NCI-H2081 treated with DMSO at 0.1 percent for 48 hours (cell line): ENCODE measurements at regions not wholly inside any gene's neighbourhood (a gene's known extent, or its start where the extent isn't known, plus 50 kb on each side); places are given as distances from the start of the nearest gene placed in this dataset.

Experiments
- DNase-seq: peaks from one replicate; lab custom pipeline; 2025; lab: John Stamatoyannopoulos, UW

DNA sequence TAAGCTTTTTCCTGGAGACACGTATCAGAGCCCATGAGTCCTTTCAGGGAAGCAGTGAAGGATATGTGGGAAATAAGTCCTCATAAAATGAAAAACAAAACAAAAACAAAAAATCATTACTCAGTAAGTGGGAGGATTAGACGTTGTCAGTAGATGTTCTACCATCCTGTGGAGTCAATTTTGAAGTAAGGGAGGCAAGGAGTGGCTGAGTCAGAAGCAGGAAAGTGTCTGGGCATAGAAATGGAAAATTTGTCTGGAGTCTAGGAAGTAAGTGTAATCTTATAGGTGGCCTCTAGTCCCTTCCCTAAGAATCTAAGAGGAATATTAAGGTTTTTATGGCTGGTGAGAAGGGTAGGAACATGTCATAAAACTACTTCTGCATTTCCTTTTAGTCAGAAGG lies 339.8 kb upstream of the SEMA6D start:
- DNase-seq: no peak

DNA sequence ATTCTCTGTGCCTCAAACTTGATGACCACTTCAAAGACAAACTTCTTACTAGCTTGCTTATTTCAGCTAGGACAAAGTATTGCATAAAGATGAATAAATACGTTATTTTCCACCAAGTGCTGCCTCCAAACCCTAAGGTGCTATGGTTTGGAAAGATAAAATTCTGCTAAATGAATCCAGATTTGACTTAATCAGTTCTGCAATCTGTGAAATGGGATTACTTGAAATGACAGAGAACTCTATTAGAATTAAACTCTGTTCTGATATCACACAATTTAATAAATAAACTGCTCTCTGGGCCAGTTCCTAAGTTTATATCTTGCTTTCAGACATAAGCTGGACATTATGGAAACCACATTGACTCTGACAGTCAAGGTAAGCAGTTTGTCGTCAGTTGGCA lies 338.8 kb upstream of the SEMA6D start:
- DNase-seq: no peak

- no peak for DNase-seq
Measured at GRCh38 chr15:47383102-47383501, 334.2 kb upstream of the SEMA6D start.

DNA sequence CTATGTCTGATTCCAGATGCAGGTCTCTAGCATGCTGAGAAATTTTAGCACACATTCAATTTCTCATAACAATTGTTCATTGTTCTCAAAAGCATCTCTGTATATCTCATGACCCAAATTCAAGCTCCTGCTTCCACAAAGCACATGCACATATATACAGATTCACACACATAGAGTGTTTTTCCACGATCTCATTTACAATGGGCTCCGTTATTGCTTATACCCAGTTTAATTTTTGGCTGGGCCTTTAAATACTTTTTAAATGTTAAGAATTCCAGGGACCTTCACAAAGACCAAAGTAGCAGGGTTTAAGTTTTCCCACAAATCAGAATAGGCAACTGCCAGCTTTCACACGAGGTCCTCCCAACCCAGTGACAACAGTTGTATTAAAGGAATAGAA lies 333.5 kb upstream of the SEMA6D start:
- DNase-seq: no peak

- no peak for DNase-seq
Measured at GRCh38 chr15:47384341-47384740, 333.0 kb upstream of the SEMA6D start.

- DNase-seq: no peak
Measured at GRCh38 chr15:47384776-47385175, 332.5 kb upstream of the SEMA6D start.

DNA sequence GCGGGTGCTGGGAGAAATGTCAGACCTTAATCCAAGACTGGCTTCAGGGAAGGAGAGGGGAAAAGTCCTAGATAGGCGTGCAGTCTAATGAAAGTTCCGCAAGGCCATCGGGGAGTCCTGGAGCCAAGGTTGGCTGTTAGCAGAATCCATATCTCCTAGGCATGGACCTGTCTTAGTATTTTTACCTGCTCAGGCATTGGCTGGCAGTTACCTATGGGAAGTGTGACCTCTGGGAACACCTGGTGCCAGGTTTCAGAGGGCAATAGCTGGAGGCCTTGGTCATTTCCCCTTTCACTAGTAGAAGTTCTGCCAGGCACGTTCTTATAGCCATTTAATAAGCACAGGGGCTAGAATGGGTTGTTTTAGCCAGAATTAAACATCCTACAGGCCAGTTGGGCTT lies 330.8 kb upstream of the SEMA6D start:
- DNase-seq: no peak

- DNase-seq: no peak
Measured at GRCh38 chr15:47388299-47388698, 329.0 kb upstream of the SEMA6D start.

GRCh38 chr15:47390208-47390765 lies 327.0 kb upstream of the SEMA6D start:
- DNase-seq: no peak

- no peak for DNase-seq
Measured at GRCh38 chr15:47394286-47394809, 323.0 kb upstream of the SEMA6D start.

- DNase-seq: no peak
Measured at GRCh38 chr15:47395076-47395475, 322.2 kb upstream of the SEMA6D start.

DNA sequence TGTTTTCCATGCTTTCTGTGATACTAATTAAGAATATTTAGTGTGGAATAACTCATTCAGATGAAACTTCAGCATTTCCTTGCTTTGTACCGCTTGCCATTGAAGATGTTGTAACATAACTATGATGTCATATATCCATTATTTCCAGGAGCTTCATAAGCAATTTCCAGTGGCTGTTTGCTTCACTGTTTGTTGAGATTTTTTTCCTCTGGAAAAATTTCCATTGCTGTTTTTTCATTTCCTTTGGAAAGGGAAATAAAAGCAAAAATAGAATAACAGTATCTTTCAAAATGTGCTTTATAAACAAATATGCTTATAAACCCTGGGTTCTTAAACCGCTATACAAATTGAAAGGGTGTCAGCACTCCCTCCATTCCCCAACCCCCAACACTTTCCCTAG lies 319.6 kb upstream of the SEMA6D start:
- no peak for DNase-seq

- no peak for DNase-seq
Measured at GRCh38 chr15:47398132-47398531, 319.2 kb upstream of the SEMA6D start.

DNA sequence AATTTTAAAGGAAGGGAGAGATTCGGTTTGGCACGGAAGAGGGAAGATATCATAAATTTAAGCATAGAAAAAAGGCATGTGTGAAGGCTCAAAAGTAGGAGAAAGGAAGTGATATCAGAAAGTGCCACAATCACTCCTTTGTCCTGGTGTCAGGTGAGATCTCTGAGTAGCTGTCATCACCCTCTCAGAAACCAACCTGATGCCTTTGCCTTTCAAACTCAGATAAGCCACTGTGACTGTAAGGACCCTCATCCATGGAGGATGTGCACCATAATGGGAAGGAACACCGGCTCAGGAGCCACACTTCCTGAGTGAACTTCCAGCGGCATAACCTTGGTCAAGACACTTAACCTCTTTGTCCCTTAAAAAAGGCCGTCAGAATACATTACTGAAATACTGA lies 318.7 kb upstream of the SEMA6D start:
- DNase-seq: no peak

- no peak for DNase-seq
Measured at GRCh38 chr15:47399100-47399499, 318.2 kb upstream of the SEMA6D start.

GRCh38 chr15:47400603-47401002 lies 316.7 kb upstream of the SEMA6D start:
- DNase-seq: no peak

- DNase-seq: no peak
Measured at GRCh38 chr15:47401427-47401826, 315.9 kb upstream of the SEMA6D start.

- DNase-seq: no peak
Measured at GRCh38 chr15:47402829-47403228, 314.5 kb upstream of the SEMA6D start.

GRCh38 chr15:47404877-47405276 lies 312.4 kb upstream of the SEMA6D start:
- DNase-seq: no peak

GRCh38 chr15:47405365-47406162 lies 311.7 kb upstream of the SEMA6D start:
- no peak for DNase-seq

GRCh38 chr15:47407692-47408091 lies 309.6 kb upstream of the SEMA6D start:
- DNase-seq: no peak

- DNase-seq: no peak
Measured at GRCh38 chr15:47409038-47409437, 308.3 kb upstream of the SEMA6D start.

DNA sequence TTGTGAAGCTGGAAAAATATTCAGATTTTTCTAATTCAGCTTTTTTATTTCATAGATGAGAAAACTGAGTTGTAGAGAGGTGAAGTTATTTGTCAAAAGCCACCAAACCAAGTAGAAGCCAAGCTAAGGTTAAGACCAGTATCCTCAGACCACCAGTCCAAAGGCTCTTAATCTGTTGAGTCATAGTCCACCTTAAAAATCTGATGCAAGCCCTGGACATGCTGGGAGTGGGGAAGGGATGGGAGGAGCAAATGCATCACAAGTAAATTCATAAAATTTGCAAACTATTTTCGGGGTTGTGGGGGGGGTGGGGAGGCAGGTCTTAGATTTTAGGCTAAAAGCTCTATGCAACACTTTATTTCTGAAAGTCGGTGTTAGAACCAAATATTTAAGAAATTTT lies 307.7 kb upstream of the SEMA6D start:
- no peak for DNase-seq

DNA sequence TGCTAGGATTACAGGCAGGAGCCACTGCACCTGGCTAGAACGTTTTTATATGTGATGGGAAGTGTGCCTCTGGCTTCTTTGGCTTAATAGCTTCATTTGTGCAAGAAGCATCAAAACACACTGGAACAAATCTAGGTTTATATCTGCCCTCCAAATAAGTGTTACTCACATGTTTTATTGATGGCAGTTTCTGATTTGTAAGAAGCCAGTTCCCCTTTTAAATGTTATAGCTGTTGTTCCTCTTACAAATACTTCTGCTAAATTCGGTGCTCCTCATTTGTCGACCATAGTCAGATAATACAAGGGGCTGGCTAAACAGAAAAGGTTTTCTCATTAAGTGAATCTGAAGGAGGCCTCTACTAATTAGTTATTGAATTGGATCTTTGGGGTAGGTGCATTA lies 307.1 kb upstream of the SEMA6D start:
- no peak for DNase-seq
